ENCODE measurements at regions not wholly inside any gene's neighbourhood (a gene's known extent, or its start where the extent isn't known, plus 50 kb on each side); places are given as distances from the start of the nearest gene placed in this dataset.

GRCh38 chr15:77696871-77697270, 64.2 kb upstream of the LINGO1 start:
- no peak for TF ChIP-seq POLR2A (IDR thresholded peaks at IDR 0.05; ENCODE audit: extremely low read depth, insufficient read length)
- TF ChIP-seq CTCF (IDR thresholded peaks at IDR 0.05; ENCODE audit: low read depth, low read length), result no peak
- TF ChIP-seq MAX (IDR thresholded peaks at IDR 0.05; ENCODE audit: low read depth, low read length), result no peak
- no peak for TF ChIP-seq MYC (IDR thresholded peaks at IDR 0.05; ENCODE audit: low read depth, low read length)
- no peak overlapping the region for H3K4me3 ChIP-seq (ENCODE audit: low read depth, low read length)
- DNase-seq (ENCODE audit: low read depth), result no peak

GRCh38 chr15:77695961-77696582, 63.4 kb upstream of the LINGO1 start:
- TF ChIP-seq MAX (IDR thresholded peaks at IDR 0.05; ENCODE audit: low read depth, low read length) (no peak), POLR2A (IDR thresholded peaks at IDR 0.05; ENCODE audit: extremely low read depth, insufficient read length) (no peak), CTCF (IDR thresholded peaks at IDR 0.05; ENCODE audit: low read depth, low read length) (no peak), MYC (IDR thresholded peaks at IDR 0.05; ENCODE audit: low read depth, low read length) (no peak)
- no peak for DNase-seq (ENCODE audit: low read depth)
- H3K4me3 ChIP-seq (ENCODE audit: low read depth, low read length), result no peak overlapping the region

- no peak overlapping the region for H3K4me3 ChIP-seq (ENCODE audit: low read depth, low read length)
- TF ChIP-seq MAX (IDR thresholded peaks at IDR 0.05; ENCODE audit: low read depth, low read length), result no peak
- no peak for DNase-seq (ENCODE audit: low read depth)
These were observed 62.8 kb upstream of the LINGO1 start for GRCh38 chr15:77695548-77695947.

- no peak overlapping the region for H3K4me3 ChIP-seq (ENCODE audit: low read depth, low read length)
- no peak for DNase-seq (ENCODE audit: low read depth)
- TF ChIP-seq POLR2A (IDR thresholded peaks at IDR 0.05; ENCODE audit: extremely low read depth, insufficient read length) (no peak), CTCF (IDR thresholded peaks at IDR 0.05; ENCODE audit: low read depth, low read length) (no peak), MAX (IDR thresholded peaks at IDR 0.05; ENCODE audit: low read depth, low read length) (no peak), MYC (IDR thresholded peaks at IDR 0.05; ENCODE audit: low read depth, low read length) (no peak)
These were observed 60.9 kb upstream of the LINGO1 start for GRCh38 chr15:77693576-77693975.

- TF ChIP-seq MYC (IDR thresholded peaks at IDR 0.05; ENCODE audit: low read depth, low read length), result no peak
- no peak overlapping the region for H3K4me3 ChIP-seq (ENCODE audit: low read depth, low read length)
- DNase-seq (ENCODE audit: low read depth), result no peak
These were observed 59.9 kb upstream of the LINGO1 start for GRCh38 chr15:77692614-77693013.

GRCh38 chr15:77691607-77692006, 58.9 kb upstream of the LINGO1 start:
- no peak for DNase-seq (ENCODE audit: low read depth)
- TF ChIP-seq CTCF (IDR thresholded peaks at IDR 0.05; ENCODE audit: low read depth, low read length) (no peak), POLR2A (IDR thresholded peaks at IDR 0.05; ENCODE audit: extremely low read depth, insufficient read length) (no peak), MAX (IDR thresholded peaks at IDR 0.05; ENCODE audit: low read depth, low read length) (no peak), MYC (IDR thresholded peaks at IDR 0.05; ENCODE audit: low read depth, low read length) (no peak)
- no peak overlapping the region for H3K4me3 ChIP-seq (ENCODE audit: low read depth, low read length)

GRCh38 chr15:77689821-77690220, 57.1 kb upstream of the LINGO1 start:
- no peak for DNase-seq (ENCODE audit: low read depth)
- no peak for TF ChIP-seq POLR2A (IDR thresholded peaks at IDR 0.05; ENCODE audit: extremely low read depth, insufficient read length)
- TF ChIP-seq MAX (IDR thresholded peaks at IDR 0.05; ENCODE audit: low read depth, low read length), result no peak
- no peak for TF ChIP-seq CTCF (IDR thresholded peaks at IDR 0.05; ENCODE audit: low read depth, low read length)
- no peak for TF ChIP-seq MYC (IDR thresholded peaks at IDR 0.05; ENCODE audit: low read depth, low read length)
- no peak overlapping the region for H3K4me3 ChIP-seq (ENCODE audit: low read depth, low read length)

All from NB4 (cell line).